Middle frontal gyrus (tissue), 1 donor: ENCODE measurements at regions not wholly inside any gene's neighbourhood (a gene's known extent, or its start where the extent isn't known, plus 50 kb on each side); places are given as distances from the start of the nearest gene placed in this dataset.

ENCODE experiments used
- DNase-seq: peaks from one replicate; pipeline ENCODE4 v3.0.0-alpha.2; 2015; ENCODE audit warnings: low spot score; ENCODE audit errors: extremely low spot score

DNA sequence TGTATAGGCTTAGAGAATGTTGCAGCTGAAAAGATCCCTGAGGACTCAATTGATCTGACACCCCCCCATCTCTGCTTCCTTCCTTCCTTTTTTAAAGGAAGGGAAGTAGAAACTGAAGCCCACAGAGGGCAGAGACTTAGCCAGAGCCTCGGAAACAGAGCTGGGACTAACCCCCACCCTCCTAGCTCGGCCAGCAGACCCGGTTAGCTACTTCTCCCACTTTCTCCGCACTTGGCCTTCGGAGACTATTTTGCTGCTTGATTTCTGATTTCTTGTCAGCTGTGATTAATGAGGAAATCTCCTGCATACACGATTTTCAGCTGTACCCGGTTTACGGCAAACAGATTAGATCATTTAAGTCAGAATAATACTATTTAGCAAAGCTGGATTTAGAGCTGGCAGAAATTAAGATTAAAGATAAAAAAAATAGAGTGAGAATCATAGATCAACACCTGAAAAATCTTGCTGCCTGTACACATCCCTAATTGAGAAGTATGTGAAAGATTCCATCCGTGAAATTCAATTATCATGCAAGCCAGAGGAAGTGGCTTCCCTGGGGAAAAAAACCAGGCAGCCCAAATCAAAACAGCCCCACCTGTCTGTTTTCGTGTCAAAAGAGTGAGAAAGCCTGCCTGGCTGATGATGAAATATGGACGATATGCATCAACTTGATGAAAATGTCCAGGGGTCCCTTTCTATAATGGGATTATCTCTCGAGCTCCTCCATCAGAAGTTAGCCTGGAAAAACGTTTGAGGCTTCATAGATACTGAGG is 159.5 kb upstream of the SHB start:
- no peak for DNase-seq

DNA sequence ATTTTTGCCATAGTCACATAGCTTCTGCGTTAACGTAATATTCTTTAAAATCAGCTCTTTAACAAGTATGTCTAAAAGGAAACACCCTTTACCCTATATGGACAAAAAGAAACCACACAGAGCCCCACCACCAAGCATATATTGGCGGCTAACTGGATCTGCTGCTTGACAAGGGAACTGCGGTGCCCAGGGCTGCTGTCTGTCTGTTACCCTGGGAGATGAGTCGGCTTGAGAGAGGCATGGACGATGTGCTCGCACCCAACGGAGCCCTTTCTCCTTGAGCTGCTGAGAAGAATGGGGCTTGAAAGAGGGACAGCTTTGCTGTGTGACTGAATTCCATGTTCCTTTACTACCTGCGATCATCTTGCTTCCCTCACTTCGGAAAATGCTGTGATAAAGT is 158.6 kb upstream of the SHB start:
- DNase-seq, result no peak

DNA sequence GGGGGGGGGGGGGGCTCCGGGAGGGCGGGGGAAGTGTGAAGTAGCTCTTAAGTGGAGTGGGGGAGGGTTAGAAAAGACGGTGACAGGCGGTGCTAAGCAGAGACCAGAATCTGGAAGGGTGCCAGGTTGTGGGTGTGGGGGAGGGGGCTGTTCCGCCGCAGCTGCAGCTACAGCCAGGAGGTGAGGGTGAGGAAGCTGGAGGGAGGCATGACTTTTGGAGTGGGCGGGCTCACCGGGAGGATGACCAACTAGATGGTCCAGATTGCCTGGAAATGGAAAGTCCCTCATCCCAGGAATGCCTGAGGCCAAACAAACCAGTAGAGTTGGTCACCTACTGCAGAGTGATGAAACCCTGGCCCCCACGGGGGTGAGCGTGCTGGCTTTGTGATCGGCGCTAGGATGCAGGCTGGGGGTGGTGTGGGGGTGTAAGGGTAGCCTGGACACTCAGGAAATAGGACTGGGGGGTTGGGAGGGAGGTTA is 158.1 kb upstream of the SHB start:
- DNase-seq, result no peak

DNA sequence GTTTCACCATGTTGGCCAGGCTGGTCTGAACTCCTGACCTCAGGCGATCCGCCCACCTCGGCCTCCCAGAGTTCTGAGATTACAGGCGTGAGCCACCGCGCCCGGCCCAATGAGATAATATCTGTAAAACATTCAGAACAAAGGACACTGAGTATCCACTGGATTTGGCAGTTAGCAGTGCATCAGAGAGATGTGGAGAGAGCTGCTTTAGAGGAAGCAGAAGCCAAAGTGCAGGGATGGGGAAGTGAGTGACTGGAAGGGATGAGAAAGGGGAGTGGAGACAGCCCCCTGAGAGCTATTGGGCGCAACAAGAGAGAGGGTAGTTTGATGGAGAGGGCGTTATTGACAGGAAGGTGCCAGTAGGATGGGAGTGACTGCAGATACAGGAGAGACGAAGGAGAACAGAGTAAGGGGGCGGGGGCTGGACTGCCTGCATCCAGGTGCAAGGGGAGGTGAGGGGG is 157.5 kb upstream of the SHB start:
- DNase-seq, result no peak

DNA sequence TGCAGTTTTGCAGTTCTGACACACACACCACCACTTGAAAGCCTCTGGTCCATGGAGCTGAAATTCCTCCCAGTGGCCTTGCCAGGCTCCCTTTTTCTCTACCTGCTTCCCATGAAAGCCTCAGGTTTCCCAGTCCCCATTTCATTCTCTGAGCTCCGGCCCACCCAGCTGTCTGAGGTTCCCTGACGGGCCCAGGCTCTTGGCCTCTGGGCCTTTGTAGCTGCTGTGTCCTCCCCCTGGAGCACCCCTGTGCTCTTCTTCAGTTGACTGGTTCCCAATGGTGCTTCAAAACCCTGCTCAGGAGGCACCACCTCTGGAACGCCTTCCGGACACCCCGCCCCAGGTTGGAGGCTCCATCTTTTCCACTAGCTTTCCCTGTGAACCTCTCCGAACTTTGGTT is 155.9 kb upstream of the SHB start:
- DNase-seq, result no peak

DNA sequence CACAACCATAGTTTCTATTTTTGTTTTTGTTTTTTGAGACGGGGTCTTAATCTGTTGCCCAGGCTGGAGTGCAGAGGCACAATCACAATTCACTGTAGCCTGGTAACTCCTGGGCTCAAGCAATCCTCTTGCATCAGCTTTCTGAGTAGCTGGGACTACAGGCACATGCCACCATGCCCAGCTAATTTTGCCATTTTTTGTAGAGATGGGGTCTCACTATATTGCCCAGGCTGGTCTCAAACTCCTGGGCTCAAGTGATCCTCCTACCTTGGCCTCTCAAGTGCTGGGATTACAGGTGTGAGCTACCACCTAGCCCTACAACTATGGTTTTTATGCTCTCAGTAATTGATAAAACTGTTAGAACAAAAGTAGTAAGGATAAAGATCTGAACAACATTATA is 147.5 kb upstream of the SHB start:
- no peak for DNase-seq

DNA sequence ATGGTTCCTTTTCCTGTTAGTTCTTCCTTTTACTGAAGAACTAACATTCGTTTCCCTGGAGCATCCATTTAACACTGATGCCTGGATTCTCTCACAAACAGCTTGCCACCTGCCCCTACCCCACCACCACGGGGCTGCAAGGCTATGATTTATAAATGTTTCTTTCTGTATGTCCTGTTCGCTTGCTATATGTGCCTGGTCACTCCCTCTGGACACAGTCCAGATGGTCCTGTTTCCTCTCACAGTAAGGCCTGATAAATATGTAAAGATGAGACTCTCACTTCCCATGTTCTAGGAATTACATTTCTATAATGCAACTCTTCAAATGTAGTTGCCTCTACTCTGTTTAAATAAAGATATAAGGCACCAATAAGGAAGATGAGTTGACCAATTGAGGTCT is 146.4 kb upstream of the SHB start:
- DNase-seq, result no peak

DNA sequence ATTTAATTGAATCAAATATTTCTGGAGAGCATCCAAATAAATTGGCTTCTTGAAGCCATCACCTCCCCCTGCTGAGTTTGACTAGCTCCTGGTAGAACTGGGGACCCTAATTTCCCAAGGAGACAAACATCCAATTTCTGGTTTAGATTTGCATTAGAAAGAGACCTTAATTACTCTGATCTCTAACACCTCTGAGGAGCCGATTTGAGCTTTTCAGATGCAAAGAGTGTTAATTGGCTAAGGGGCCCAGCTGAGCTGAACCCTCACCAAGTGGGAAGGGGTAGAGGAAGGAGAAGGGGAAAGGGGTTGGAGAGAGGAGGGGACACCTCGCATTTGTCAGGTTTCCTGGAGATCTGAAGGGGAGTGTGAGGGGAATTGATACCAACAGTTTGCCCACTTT is 145.4 kb upstream of the SHB start:
- DNase-seq, result no peak

DNA sequence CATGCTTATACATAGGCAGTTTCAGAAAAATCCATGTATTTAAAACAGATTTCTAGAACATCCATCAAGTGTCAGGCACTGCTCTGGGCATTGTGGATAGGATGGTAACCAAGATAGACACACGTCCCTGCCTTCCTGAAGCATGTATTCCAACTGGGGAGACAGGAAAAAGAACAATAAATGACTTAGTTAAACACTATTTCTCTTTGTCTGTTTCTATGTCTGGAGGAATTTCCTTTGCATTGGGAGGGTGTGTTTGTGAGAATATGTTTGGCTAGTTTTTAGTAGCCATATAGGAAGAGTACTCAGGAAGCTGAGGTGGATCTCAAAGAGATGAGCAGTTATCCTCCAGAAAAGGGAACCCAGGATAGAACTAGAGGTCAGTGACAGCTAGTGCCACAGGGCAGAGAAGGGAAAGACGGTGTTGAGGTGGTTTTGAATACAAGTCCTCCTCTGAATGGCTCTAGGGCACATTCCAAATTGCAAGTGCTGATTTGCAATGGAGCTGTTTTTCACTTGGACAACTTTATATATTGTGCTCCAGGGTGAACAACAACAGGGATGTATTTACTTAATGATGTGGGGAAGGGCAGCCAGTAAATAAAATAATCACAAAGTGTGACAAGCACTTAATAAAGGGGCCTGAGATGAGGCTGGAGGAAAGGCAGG is 144.7 kb upstream of the SHB start:
- no peak for DNase-seq

DNA sequence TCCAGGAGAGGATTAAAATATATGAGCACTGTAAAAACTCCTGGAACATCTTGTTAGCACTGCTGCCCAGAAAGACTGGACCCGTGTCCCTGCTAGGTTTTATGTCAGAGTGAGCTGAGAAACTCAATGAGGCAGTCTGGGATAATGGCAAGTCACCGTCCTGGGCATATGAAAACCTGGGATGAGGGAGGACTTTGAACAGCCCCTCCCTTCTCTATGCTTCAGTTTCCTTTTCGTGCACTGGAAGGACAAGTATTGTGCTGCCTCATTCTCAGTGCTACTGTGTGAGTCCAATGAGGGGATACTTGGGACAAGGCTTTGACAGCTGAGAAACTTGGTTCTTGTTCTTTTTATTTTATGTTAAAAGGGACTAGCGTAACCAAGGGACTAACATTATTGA is 143.0 kb upstream of the SHB start:
- DNase-seq, result no peak

DNA sequence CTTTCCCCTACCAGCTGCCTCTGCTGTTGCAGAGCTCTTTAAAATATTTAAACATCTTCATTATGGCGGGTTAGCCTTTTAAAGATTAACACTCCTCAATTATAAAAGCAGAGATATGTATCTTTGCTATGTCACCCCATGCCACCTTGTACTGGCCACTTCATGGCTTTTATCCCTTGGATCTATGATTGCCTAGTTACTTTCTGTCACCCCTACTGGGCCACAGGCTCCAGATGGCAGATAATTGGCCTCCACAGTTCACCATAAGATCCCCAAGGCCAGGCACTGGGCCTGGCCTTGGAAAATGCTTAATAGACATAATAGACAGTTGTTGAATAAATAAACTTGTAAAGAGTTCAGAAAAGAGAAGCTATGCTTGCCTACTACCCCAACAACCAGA is 142.0 kb upstream of the SHB start:
- DNase-seq, result no peak

DNA sequence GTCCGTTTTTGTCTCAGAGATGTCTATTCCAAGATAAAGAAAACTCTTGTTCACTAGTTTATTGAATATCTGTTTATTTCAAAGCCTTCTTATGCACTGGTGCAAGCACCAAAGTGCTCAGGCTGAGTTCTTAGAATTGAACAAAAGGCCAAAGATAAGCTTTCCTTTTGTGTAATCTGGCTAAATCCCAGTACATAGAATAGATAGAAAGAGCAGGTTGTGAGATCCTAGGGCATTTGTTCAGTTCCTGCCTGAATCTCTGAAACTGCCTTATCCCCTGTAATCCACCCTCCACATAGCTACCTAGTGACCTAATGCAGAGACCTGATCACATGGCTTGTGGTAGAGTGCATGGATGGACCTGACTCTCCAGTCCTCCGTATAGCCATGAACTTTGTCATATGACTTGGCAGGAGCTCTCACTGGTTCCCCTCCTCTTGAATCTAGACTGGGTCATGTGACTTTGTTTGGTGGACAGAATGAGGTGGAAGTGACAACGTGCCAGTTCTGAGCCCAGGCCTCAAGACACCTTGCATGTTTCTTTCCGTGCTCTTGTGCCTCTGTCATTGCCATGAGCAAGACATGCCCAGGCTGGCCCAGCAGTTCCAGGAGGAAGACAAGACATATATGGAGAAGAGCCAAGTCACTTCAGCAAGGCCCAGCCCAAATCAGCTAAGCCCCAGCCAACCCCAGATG is 139.3 kb upstream of the SHB start:
- no peak for DNase-seq

DNA sequence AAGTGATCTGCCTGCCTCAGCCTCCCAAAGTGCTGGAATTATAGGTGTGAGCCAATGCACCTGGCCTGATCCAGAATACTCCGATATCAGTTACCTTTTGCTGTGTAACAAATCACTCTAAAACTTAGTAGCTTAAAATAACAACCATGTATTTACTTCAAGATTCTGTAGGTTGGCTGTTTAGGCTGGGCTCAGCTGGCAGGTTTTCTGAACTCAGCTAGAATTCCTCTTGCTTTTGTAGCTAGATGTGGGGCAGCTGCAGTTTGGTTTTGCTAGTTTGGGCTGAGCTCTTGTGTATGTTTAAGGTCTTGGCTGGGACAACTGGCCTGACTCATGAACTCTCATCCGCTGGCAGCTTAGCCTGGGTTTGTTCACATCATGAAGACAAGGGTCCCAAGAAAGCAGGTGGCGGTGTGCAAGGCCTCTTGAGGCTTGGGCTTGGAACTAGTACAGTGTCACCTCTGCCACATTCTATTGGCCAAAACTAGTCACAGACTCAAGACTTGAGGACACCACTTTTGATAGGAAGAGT is 138.3 kb upstream of the SHB start:
- no peak for DNase-seq

DNA sequence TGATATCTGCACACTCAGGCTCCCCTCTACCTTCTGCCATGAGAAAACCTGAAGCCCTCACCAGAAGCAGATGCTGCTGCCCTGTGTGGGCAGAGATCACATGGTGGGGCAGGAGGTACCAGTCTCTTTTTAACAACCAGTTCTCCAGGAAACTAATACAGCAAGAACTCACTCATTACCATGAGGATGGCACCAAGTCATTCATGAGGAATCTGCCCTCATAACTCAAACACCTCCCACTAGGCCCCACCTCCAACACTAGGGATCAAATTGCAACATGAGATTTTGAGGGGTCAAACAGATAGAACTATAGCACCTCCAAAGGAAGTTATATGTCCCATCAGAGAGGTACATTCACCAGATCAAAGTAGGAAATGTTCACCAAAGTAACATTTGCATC is 136.3 kb upstream of the SHB start:
- no peak for DNase-seq

DNA sequence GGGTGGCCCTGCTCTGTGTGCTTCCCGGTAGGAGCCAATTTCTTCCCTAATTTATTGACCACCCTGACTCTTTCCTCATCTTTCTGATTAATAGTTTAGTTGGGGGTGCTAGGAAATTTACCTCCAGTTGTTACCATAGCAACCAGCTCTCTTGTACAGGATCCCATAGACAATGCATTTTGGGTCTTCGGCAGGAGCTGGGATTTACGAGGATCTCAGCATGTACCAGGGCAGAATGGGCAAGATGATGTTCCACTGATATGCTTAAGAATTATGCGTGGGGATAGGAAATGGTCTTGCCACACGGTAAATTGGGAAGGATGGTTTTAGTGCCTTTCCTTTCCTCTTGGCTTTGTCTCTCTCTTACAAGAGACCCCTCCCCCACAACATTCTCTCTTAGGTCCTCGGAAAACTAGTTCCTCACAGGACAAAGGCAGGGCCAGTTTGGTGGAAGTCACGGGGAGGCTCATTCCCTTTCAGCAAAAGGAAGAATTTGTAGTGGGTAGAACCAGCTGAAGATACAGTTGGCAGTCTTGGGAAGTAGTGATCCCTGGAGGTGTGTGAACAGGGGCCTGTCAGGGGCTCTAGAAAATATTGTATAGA is 133.4 kb upstream of the SHB start:
- DNase-seq, result no peak

DNA sequence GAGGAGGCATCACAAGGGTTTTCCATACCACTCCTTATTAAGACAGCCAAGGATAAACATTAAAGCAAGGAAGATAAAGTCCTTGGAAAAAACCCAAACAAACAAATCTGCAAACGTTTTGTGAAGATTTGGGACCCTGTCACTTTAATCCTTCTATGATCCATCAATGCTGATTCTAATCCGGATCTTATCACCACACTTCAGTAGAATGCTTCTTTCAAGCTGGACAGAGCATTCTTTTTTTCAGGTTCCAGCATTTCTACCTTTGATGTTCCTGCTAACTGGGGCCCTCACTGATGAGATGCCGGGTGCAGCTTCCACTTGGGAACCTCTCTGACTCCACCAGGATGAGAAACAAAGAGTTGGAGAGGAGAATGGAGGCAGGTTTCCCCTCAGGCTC is 132.8 kb upstream of the SHB start:
- DNase-seq, result no peak

DNA sequence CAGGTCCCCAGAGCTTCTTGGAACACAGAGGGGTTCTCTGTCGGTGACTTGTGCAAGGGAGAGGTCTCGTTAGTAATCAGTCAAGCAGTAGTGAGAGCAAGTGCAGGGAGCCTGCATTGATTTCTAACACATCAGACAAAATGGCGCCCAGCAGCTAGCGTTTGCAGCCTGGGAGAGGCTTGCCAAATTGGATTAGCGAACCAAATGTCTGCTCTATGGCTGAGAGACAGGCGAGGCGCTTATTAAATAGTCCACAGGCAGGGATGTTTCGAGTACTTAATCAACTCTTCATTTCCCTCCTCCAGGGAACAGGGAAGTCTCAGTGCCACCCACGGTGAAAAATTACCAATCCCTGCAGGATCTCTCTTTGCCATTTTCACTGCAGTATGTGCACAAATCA is 131.4 kb upstream of the SHB start:
- no peak for DNase-seq

DNA sequence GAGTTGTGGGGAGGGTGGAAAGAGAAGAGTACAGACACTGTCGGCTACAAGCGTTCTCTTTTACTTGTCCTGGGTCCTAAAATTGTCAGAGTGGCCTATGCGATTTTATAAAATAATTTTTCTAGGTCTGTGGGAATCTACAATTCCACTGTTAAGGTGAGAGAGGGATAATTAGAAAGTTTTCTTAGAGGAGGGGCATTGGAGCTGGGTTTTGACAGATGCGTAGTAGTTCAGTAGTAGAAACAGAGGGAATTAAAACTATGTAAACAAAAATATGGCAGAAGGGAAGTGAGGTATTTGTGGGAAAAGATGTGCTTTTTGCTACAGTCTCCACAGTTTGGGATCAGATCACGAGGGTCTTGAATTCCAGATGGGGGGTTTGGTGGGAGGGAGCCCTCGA is 129.1 kb upstream of the SHB start:
- no peak for DNase-seq

DNA sequence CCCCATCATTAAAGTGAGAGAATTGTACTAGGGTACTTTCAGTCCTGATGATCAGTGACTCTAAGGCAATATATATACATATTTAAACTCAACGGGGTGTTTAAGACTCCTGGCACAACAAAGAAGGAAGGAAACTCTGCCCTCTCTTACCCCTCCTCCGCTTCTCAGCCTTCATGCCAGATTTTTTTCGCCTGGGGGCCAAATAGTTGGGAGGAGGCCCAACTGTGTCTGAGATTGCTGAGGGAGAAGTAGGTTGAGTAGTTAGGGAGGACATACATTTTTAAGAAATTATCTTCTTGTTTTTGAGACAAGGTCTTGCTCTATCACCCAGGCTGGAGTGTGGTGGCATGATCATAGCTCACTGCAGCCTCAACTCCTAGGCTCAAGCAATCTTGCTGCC is 127.7 kb upstream of the SHB start:
- DNase-seq, result no peak

DNA sequence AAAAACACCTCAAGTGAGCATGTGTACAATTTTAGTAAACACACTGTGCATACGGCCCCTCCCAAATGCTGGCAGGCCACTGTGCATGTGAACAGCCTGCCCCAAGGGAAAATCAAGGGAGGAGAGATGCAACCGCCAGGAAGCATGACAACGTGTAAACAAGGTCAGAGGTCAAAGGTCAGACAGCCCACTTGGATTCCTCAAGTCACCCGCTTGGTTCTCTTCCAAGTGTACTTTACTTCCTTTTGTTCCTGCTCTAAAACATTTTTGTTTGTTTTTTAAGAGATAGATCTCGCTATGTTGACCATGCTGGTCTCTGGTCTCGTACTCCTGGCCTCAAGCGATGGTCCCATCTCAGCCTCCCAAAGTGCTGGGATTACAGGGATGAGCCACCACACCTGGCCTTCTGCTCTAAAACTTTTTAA is 126.7 kb upstream of the SHB start:
- no peak for DNase-seq

DNA sequence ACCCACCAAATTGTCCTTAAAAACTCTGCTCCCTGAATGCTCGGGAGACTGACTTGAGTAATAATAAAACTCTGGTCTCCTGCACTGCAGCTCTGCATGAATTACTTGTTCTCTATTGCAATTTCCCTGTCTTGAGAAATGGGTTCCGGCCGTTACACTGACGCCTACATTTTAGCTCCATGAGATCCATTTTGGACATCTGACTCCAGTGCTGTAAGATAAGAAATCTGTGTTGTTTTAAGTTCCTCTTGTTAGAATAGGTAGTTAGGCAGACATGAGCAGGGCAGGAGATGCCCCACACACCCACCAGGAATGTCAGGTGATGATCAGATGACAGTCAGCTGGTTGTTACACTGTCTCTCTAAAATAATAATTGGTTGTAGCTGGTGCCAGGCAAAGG is 125.8 kb upstream of the SHB start:
- DNase-seq, result no peak
